ENCODE measurements at regions not wholly inside any gene's neighbourhood (a gene's known extent, or its start where the extent isn't known, plus 50 kb on each side); places are given as distances from the start of the nearest gene placed in this dataset.
A peak's percentile ranks its signal among the peaks of the same experiment; 100 is the strongest.

DNA sequence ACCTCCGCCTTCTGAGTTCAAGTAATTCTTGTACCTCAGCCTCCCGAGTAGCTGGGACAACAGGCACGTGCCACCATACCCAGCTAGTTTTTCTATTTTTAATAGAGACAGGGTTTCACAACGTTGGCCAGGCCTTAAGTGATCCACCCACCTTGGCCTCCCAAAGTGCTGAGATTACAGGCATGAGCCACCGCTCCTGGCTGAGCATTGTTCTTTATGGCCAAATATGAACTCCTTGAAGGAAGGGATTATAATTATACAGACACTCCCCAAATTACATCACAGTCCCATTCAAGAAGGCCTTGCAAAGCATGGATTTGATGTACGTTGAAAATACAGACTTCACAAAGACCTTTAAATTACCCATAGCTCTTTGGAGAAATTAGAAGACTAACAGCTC lies 381.7 kb downstream of the TXNL1 start:
- Histone ChIP-seq H3K27ac (ENCODE audit: low read depth in 1 of 2, low read length in 1 of 2) (no peak overlapping the region), H3K36me3 (ENCODE audit: control insufficient read depth in 2 of 2, insufficient read depth in 2 of 2, low read length in 1 of 2) (no peaks in the 10 kb centered on the region)
- WGBS, result 95% methylated on average over 6 of the region's 6 CpGs

DNA sequence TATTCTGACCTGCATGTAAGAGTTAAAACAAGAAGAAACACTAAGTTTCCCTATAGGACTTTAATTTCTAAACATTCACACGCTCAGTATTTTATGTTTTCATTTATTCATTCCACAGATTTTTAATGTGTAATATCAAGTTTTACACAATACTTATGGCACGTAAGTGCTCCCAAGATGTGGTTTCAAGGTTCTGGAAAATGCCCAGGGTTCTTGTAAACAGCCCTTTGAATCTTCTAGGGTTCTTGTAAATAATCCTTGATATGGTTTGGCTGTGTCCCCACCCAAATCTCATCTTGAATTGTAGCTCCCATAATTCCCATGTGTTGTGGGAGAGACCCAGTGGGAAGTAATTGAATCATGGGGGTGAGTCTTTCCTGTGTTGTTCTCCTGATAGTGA lies 383.0 kb downstream of the TXNL1 start:
- Histone ChIP-seq H3K4me1 (ENCODE audit: control insufficient read depth in 2 of 2, insufficient read depth in 2 of 2, low read length in 2 of 2) (no peaks in the 10 kb centered on the region), H3K27ac (ENCODE audit: low read depth in 1 of 2, low read length in 1 of 2) (no peak overlapping the region), H3K9me3 (ENCODE audit: control insufficient read depth in 2 of 2, insufficient read depth in 1 of 2, low read length in 1 of 2) (no peaks in the 10 kb centered on the region), H3K27me3 (ENCODE audit: control insufficient read depth in 2 of 2, insufficient read depth in 1 of 2, low read length in 1 of 2) (no peaks in the 10 kb centered on the region), H3K4me3 (ENCODE audit: low read length in 2 of 2) (no peak overlapping the region), H3K36me3 (ENCODE audit: control insufficient read depth in 2 of 2, insufficient read depth in 2 of 2, low read length in 1 of 2) (no peaks in the 10 kb centered on the region)
- WGBS, result 98% methylated on average over 2 of the region's 2 CpGs
- DNase-seq (ENCODE audit: low read depth in 6 of 9, low spot score in 9 of 9), result no peak

More for the DNA sequence above, 381.7 kb downstream of the TXNL1 start:
- Histone ChIP-seq H3K4me3 (ENCODE audit: low read length in 2 of 2) (no peak overlapping the region), H3K4me1 (ENCODE audit: control insufficient read depth in 2 of 2, insufficient read depth in 2 of 2, low read length in 2 of 2) (no peaks in the 10 kb centered on the region), H3K9me3 (ENCODE audit: control insufficient read depth in 2 of 2, insufficient read depth in 1 of 2, low read length in 1 of 2) (no peaks in the 10 kb centered on the region), H3K27me3 (ENCODE audit: control insufficient read depth in 2 of 2, insufficient read depth in 1 of 2, low read length in 1 of 2) (no peaks in the 10 kb centered on the region)
- no peak for DNase-seq (ENCODE audit: low read depth in 6 of 9, low spot score in 9 of 9)

DNA sequence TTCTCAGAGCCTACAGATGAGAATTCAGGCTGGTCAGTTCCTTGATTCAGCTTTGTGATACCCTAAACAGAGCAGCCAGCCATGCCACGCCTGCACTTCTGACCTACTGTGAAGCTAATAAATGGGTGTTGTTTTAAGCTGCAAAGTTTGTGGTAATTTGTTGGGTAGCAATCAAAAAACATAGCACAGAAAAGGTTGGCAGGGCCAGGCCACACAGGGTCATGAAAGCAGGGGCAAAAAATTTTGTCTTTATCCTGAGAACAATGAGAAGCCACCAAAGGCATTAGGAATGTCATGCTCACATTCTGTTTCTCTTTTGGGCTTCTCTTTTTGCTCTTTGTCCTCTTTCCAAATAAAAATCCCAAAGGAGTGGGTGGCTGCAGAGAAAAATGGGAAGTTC lies 385.9 kb downstream of the TXNL1 start:
- H3K4me3 ChIP-seq (ENCODE audit: low read length in 2 of 2), result no peak overlapping the region
- H3K27ac ChIP-seq (ENCODE audit: low read depth in 1 of 2, low read length in 1 of 2), result no peak overlapping the region
- no peaks in the 10 kb centered on the region for H3K27me3 ChIP-seq (ENCODE audit: control insufficient read depth in 2 of 2, insufficient read depth in 1 of 2, low read length in 1 of 2)
- WGBS, result 97% methylated on average over 1 of the region's 1 CpG
- no peak for DNase-seq (ENCODE audit: low read depth in 6 of 9, low spot score in 9 of 9)
- H3K9me3 ChIP-seq (ENCODE audit: control insufficient read depth in 2 of 2, insufficient read depth in 1 of 2, low read length in 1 of 2), result no peaks in the 10 kb centered on the region
- H3K36me3 ChIP-seq (ENCODE audit: control insufficient read depth in 2 of 2, insufficient read depth in 2 of 2, low read length in 1 of 2), result no peaks in the 10 kb centered on the region
- peaks cover 9 to 19% of the 10 kb centered on the region in 2 donors for H3K4me1 ChIP-seq (ENCODE audit: control insufficient read depth in 2 of 2, insufficient read depth in 2 of 2, low read length in 2 of 2)

DNA sequence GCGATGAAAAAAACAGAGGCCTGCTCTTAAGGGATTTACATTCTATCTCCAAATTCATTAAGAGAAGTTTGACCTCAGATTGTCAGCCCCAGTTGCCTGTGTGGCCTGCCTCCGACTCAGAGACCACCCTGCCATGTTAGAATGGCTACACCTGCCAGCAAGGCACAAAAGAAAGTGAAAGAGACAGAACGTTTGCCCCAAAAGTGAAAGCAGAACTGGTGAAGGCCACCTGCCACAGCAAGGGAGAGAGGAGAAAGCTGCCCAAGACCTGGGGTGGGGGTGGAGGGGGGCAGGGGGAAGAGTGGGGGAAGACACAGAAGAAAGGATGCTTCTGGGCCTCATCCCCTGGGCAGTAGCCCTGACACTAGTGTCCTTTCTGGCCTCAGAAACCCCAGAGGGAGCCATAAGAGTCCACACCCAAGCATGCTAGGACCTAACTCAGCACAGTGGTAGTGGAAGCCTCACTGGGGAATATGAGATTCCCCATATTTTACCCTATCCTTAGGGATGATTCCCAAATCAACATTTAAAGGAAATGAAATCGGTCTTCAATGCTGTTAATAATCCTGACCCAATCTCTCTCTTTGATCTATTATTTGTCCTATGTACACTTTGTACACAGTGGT lies 389.7 kb downstream of the TXNL1 start:
- H3K9me3 ChIP-seq (ENCODE audit: control insufficient read depth in 2 of 2, insufficient read depth in 1 of 2, low read length in 1 of 2), result no peaks in the 10 kb centered on the region
- WGBS, result 47% methylated on average over 4 of the region's 4 CpGs
- no peaks in the 10 kb centered on the region for H3K27me3 ChIP-seq (ENCODE audit: control insufficient read depth in 2 of 2, insufficient read depth in 1 of 2, low read length in 1 of 2)
- H3K4me3 ChIP-seq (ENCODE audit: low read length in 2 of 2), result no peak overlapping the region
- H3K27ac ChIP-seq (ENCODE audit: low read depth in 1 of 2, low read length in 1 of 2), result peak overlapping the region; percentile 52 to 79
- no peaks in the 10 kb centered on the region for H3K36me3 ChIP-seq (ENCODE audit: control insufficient read depth in 2 of 2, insufficient read depth in 2 of 2, low read length in 1 of 2)
- DNase-seq (ENCODE audit: low read depth in 6 of 9, low spot score in 9 of 9), result peak; percentile 28 to 86 (median 52)
- peaks cover 10 to 19% of the 10 kb centered on the region in 2 donors for H3K4me1 ChIP-seq (ENCODE audit: control insufficient read depth in 2 of 2, insufficient read depth in 2 of 2, low read length in 2 of 2)

- H3K4me1 ChIP-seq (ENCODE audit: control insufficient read depth in 2 of 2, insufficient read depth in 2 of 2, low read length in 2 of 2), result peaks cover 10 to 19% of the 10 kb centered on the region in 2 donors
- H3K4me3 ChIP-seq (ENCODE audit: low read length in 2 of 2), result no peak overlapping the region
- WGBS, result 96% methylated on average over 2 of the region's 2 CpGs
- H3K9me3 ChIP-seq (ENCODE audit: control insufficient read depth in 2 of 2, insufficient read depth in 1 of 2, low read length in 1 of 2), result no peaks in the 10 kb centered on the region
- H3K27ac ChIP-seq (ENCODE audit: low read depth in 1 of 2, low read length in 1 of 2), result no peak overlapping the region
- H3K27me3 ChIP-seq (ENCODE audit: control insufficient read depth in 2 of 2, insufficient read depth in 1 of 2, low read length in 1 of 2), result no peaks in the 10 kb centered on the region
- no peak for DNase-seq (ENCODE audit: low read depth in 6 of 9, low spot score in 9 of 9)
- no peaks in the 10 kb centered on the region for H3K36me3 ChIP-seq (ENCODE audit: control insufficient read depth in 2 of 2, insufficient read depth in 2 of 2, low read length in 1 of 2)
Measured at GRCh38 chr18:56246916-56247315, 391.5 kb downstream of the TXNL1 start.

GRCh38 chr18:56245866-56246580 lies 392.4 kb downstream of the TXNL1 start:
- no peaks in the 10 kb centered on the region for H3K36me3 ChIP-seq (ENCODE audit: control insufficient read depth in 2 of 2, insufficient read depth in 2 of 2, low read length in 1 of 2)
- no peaks in the 10 kb centered on the region for H3K9me3 ChIP-seq (ENCODE audit: control insufficient read depth in 2 of 2, insufficient read depth in 1 of 2, low read length in 1 of 2)
- H3K27ac ChIP-seq (ENCODE audit: low read depth in 1 of 2, low read length in 1 of 2), result no peak overlapping the region
- 78% methylated on average over 5 of the region's 5 CpGs for WGBS
- no peaks in the 10 kb centered on the region for H3K27me3 ChIP-seq (ENCODE audit: control insufficient read depth in 2 of 2, insufficient read depth in 1 of 2, low read length in 1 of 2)
- H3K4me3 ChIP-seq (ENCODE audit: low read length in 2 of 2), result no peak overlapping the region
- peaks cover 10 to 19% of the 10 kb centered on the region in 2 donors for H3K4me1 ChIP-seq (ENCODE audit: control insufficient read depth in 2 of 2, insufficient read depth in 2 of 2, low read length in 2 of 2)
- DNase-seq (ENCODE audit: low read depth in 6 of 9, low spot score in 9 of 9), result peak in 1 of 9 donors; percentile 21

- no peak overlapping the region for H3K27ac ChIP-seq (ENCODE audit: low read depth in 1 of 2, low read length in 1 of 2)
- 96% methylated on average over 3 of the region's 3 CpGs for WGBS
- no peaks in the 10 kb centered on the region for H3K27me3 ChIP-seq (ENCODE audit: control insufficient read depth in 2 of 2, insufficient read depth in 1 of 2, low read length in 1 of 2)
- H3K9me3 ChIP-seq (ENCODE audit: control insufficient read depth in 2 of 2, insufficient read depth in 1 of 2, low read length in 1 of 2), result no peaks in the 10 kb centered on the region
- DNase-seq (ENCODE audit: low read depth in 6 of 9, low spot score in 9 of 9), result no peak
- peaks cover 8 to 19% of the 10 kb centered on the region in 2 donors for H3K4me1 ChIP-seq (ENCODE audit: control insufficient read depth in 2 of 2, insufficient read depth in 2 of 2, low read length in 2 of 2)
- H3K36me3 ChIP-seq (ENCODE audit: control insufficient read depth in 2 of 2, insufficient read depth in 2 of 2, low read length in 1 of 2), result no peaks in the 10 kb centered on the region
- H3K4me3 ChIP-seq (ENCODE audit: low read length in 2 of 2), result no peak overlapping the region
Measured at GRCh38 chr18:56240405-56240804, 398.0 kb downstream of the TXNL1 start.

DNA sequence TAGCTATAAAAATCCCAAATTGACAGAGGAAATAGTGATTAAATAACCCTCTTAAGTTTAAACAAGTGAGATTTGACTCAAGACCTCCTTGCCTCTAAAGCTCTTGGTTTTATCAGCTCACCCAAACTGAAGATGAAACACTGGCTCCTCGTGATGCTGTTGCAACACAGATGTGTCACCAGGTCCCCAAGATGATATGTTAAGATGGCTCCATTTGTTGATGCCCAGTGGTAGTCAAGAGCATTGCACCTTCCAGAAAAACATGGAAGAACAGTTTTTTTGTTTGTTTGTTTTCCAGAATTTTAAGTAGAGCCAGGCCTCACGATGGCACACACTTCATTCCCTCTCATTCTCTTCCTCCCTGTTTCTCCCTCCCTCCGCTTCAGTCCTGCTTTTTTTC lies 399.8 kb downstream of the TXNL1 start:
- Histone ChIP-seq H3K36me3 (ENCODE audit: control insufficient read depth in 2 of 2, insufficient read depth in 2 of 2, low read length in 1 of 2) (no peaks in the 10 kb centered on the region), H3K9me3 (ENCODE audit: control insufficient read depth in 2 of 2, insufficient read depth in 1 of 2, low read length in 1 of 2) (no peaks in the 10 kb centered on the region), H3K27ac (ENCODE audit: low read depth in 1 of 2, low read length in 1 of 2) (no peak overlapping the region), H3K4me1 (ENCODE audit: control insufficient read depth in 2 of 2, insufficient read depth in 2 of 2, low read length in 2 of 2) (peaks cover 15 to 28% of the 10 kb centered on the region in 2 donors), H3K4me3 (ENCODE audit: low read length in 2 of 2) (no peak overlapping the region), H3K27me3 (ENCODE audit: control insufficient read depth in 2 of 2, insufficient read depth in 1 of 2, low read length in 1 of 2) (no peaks in the 10 kb centered on the region)
- WGBS, result over 99% methylated on average over 3 of the region's 3 CpGs
- DNase-seq (ENCODE audit: low read depth in 6 of 9, low spot score in 9 of 9), result no peak

GRCh38 chr18:56235481-56236013 lies 402.8 kb downstream of the TXNL1 start:
- Histone ChIP-seq H3K4me1 (ENCODE audit: control insufficient read depth in 2 of 2, insufficient read depth in 2 of 2, low read length in 2 of 2) (peaks cover 15 to 28% of the 10 kb centered on the region in 2 donors), H3K9me3 (ENCODE audit: control insufficient read depth in 2 of 2, insufficient read depth in 1 of 2, low read length in 1 of 2) (no peaks in the 10 kb centered on the region), H3K27me3 (ENCODE audit: control insufficient read depth in 2 of 2, insufficient read depth in 1 of 2, low read length in 1 of 2) (no peaks in the 10 kb centered on the region), H3K4me3 (ENCODE audit: low read length in 2 of 2) (no peak overlapping the region), H3K27ac (ENCODE audit: low read depth in 1 of 2, low read length in 1 of 2) (peak overlapping the region; percentile 43 to 85), H3K36me3 (ENCODE audit: control insufficient read depth in 2 of 2, insufficient read depth in 2 of 2, low read length in 1 of 2) (no peaks in the 10 kb centered on the region)
- WGBS, result 6% methylated on average over 8 of the region's 8 CpGs
- DNase-seq (ENCODE audit: low read depth in 6 of 9, low spot score in 9 of 9), result peak in 8 of 9 donors; percentile 11 to 74 (median 34)
